ENCODE measurements at regions not wholly inside any gene's neighbourhood (a gene's known extent, or its start where the extent isn't known, plus 50 kb on each side); places are given as distances from the start of the nearest gene placed in this dataset.

GRCh38 chr9:80049096-80049782 is 477.5 kb downstream of the TLE4 start:
- Histone ChIP-seq H3K9me3 (replicated peaks; ENCODE audit: insufficient read depth, low read length) (no peaks in the 10 kb centered on the region), H3K27me3 (replicated peaks; ENCODE audit: insufficient read depth, low read length) (no peaks in the 10 kb centered on the region), H3K79me2 (ENCODE audit: low read length) (no peaks in the 10 kb centered on the region), H3K36me3 (replicated peaks; ENCODE audit: insufficient read depth, low read length) (no peaks in the 10 kb centered on the region), H3K9me2 (replicated peaks; ENCODE audit: insufficient read depth, low read length) (no peaks in the 10 kb centered on the region), H3K27ac (ENCODE audit: low read length) (no peak overlapping the region), H2AFZ (ENCODE audit: low read length) (no peak overlapping the region), H3K4me3 (ENCODE audit: low read length) (no peak overlapping the region), H3K9ac (ENCODE audit: low read length) (no peak overlapping the region), H4K20me1 (ENCODE audit: insufficient read depth, low read length) (no peaks in the 10 kb centered on the region), H3K4me2 (ENCODE audit: low read depth, low read length) (no peak overlapping the region), H3F3A (ENCODE audit: insufficient read depth, low read length) (no peaks in the 10 kb centered on the region), H3K4me1 (ENCODE audit: low read length) (no peaks in the 10 kb centered on the region)
- no peak for DNase-seq
- TF ChIP-seq CTCF (IDR thresholded peaks at IDR 0.05; ENCODE audit: low read length) (no peak), EZH2 (optimal IDR thresholded peaks at IDR 0.05; ENCODE audit: low read depth, low read length) (no peak), EZH2phosphoT487 (IDR thresholded peaks at IDR 0.05; ENCODE audit: low read length) (no peak)

GRCh38 chr9:80046481-80046880 is 474.7 kb downstream of the TLE4 start:
- H4K20me1 ChIP-seq (ENCODE audit: insufficient read depth, low read length) = no peaks in the 10 kb centered on the region
- no peak overlapping the region for H3K9ac ChIP-seq (ENCODE audit: low read length)
- no peaks in the 10 kb centered on the region for H3K9me3 ChIP-seq (replicated peaks; ENCODE audit: insufficient read depth, low read length)
- no peak overlapping the region for H3K4me2 ChIP-seq (ENCODE audit: low read depth, low read length)
- H3K27ac ChIP-seq (ENCODE audit: low read length) = no peak overlapping the region
- H2AFZ ChIP-seq (ENCODE audit: low read length) = no peak overlapping the region
- H3K9me2 ChIP-seq (replicated peaks; ENCODE audit: insufficient read depth, low read length) = no peaks in the 10 kb centered on the region
- H3K36me3 ChIP-seq (replicated peaks; ENCODE audit: insufficient read depth, low read length) = no peaks in the 10 kb centered on the region
- H3K4me3 ChIP-seq (ENCODE audit: low read length) = no peak overlapping the region
- no peaks in the 10 kb centered on the region for H3K27me3 ChIP-seq (replicated peaks; ENCODE audit: insufficient read depth, low read length)
- H3K79me2 ChIP-seq (ENCODE audit: low read length) = no peaks in the 10 kb centered on the region
- no peaks in the 10 kb centered on the region for H3F3A ChIP-seq (ENCODE audit: insufficient read depth, low read length)
- no peak for DNase-seq
- H3K4me1 ChIP-seq (ENCODE audit: low read length) = no peaks in the 10 kb centered on the region
- TF ChIP-seq EZH2phosphoT487 (IDR thresholded peaks at IDR 0.05; ENCODE audit: low read length) = no peak
- no peak for TF ChIP-seq CTCF (IDR thresholded peaks at IDR 0.05; ENCODE audit: low read length)
- TF ChIP-seq EZH2 (optimal IDR thresholded peaks at IDR 0.05; ENCODE audit: low read depth, low read length) = no peak

GRCh38 chr9:80041821-80042220 is 470.1 kb downstream of the TLE4 start:
- TF ChIP-seq EZH2 (optimal IDR thresholded peaks at IDR 0.05; ENCODE audit: low read depth, low read length) (no peak), EZH2phosphoT487 (IDR thresholded peaks at IDR 0.05; ENCODE audit: low read length) (no peak), CTCF (IDR thresholded peaks at IDR 0.05; ENCODE audit: low read length) (no peak)
- no peak for DNase-seq
- H3K79me2 ChIP-seq (ENCODE audit: low read length) = no peaks in the 10 kb centered on the region

More at GRCh38 chr9:80041821-80042220, 470.1 kb downstream of the TLE4 start:
- H3K4me1 ChIP-seq (ENCODE audit: low read length) = no peaks in the 10 kb centered on the region
- H3K9ac ChIP-seq (ENCODE audit: low read length) = no peak overlapping the region
- H3K27me3 ChIP-seq (replicated peaks; ENCODE audit: insufficient read depth, low read length) = no peaks in the 10 kb centered on the region
- no peak overlapping the region for H2AFZ ChIP-seq (ENCODE audit: low read length)
- H3K9me3 ChIP-seq (replicated peaks; ENCODE audit: insufficient read depth, low read length) = no peaks in the 10 kb centered on the region
- H3K4me3 ChIP-seq (ENCODE audit: low read length) = no peak overlapping the region
- no peaks in the 10 kb centered on the region for H4K20me1 ChIP-seq (ENCODE audit: insufficient read depth, low read length)
- no peaks in the 10 kb centered on the region for H3K36me3 ChIP-seq (replicated peaks; ENCODE audit: insufficient read depth, low read length)
- no peak overlapping the region for H3K4me2 ChIP-seq (ENCODE audit: low read depth, low read length)
- no peaks in the 10 kb centered on the region for H3F3A ChIP-seq (ENCODE audit: insufficient read depth, low read length)
- no peaks in the 10 kb centered on the region for H3K9me2 ChIP-seq (replicated peaks; ENCODE audit: insufficient read depth, low read length)
- H3K27ac ChIP-seq (ENCODE audit: low read length) = no peak overlapping the region
